ENCODE measurements at regions not wholly inside any gene's neighbourhood (a gene's known extent, or its start where the extent isn't known, plus 50 kb on each side); places are given as distances from the start of the nearest gene placed in this dataset.

DNA sequence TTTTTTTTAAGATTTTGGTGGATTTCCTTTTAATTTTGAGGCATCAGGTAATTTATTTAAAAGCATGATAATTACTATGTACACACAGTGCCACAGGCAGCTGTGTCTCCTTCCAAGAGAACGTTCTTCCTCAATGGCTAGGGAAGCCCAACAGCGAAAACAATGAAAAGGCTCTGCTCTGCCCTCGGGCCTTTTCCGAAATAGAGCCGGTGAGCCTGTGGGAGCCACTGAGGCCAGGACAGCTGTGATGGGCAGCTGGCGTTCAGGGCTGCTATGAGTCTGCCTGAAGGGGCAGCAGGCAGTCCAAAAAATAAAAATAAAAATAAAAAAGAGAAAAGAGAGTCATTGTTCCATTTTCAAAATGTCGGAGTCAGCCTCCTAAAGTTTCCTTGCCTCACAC lies 443.8 kb downstream of the KIF16B start:
- TF ChIP-seq POLR2A (IDR thresholded peaks at IDR 0.05) (no peak), CTCF (IDR thresholded peaks at IDR 0.05) (no peak), EP300 (IDR thresholded peaks at IDR 0.05) (no peak)
- no peak overlapping the region for H3K4me3 ChIP-seq
- H3K36me3 ChIP-seq = no peaks in the 10 kb centered on the region
- no peak overlapping the region for H3K27ac ChIP-seq
- WGBS, 3 donors = 92 to 95% (median 94%) methylated on average over 7 of the region's 7 CpGs
- intact Hi-C loops (cut with DNase I) = no loop called here
- no peak for DNase-seq
- no peaks in the 10 kb centered on the region for H3K9me3 ChIP-seq
- H3K27me3 ChIP-seq = no peaks in the 10 kb centered on the region
- H3K4me1 ChIP-seq (ENCODE audit: insufficient read depth) = no peaks in the 10 kb centered on the region

- TF ChIP-seq EP300 (IDR thresholded peaks at IDR 0.05) = no peak
- TF ChIP-seq POLR2A (IDR thresholded peaks at IDR 0.05) = no peak
- no peak for TF ChIP-seq CTCF (IDR thresholded peaks at IDR 0.05)
Observed at GRCh38 chr20:16128538-16129106, 444.6 kb downstream of the KIF16B start.

DNA sequence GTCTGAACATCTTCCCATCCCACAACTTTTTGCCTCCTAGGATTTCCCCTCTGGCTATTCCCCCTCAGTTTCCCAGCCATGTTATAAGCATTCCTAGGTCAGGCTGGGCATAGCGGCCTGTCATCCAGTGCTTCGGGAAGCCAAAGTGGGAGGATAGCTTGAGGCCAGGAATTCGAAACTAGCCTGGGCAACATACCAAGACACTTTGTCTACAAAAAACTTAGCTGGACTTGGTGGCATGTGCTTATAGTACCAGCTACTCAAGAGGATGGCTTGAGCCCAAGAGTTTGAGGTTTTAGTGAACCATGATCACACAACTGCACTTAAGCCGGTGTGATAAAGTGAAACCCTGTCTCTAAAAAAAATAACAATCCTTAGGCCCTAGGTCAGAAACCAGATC lies 447.4 kb downstream of the KIF16B start:
- intact Hi-C loops (cut with DNase I) = no loop called here
- H3K36me3 ChIP-seq = no peaks in the 10 kb centered on the region
- no peaks in the 10 kb centered on the region for H3K4me1 ChIP-seq (ENCODE audit: insufficient read depth)
- no peak for DNase-seq
- TF ChIP-seq POLR2A (IDR thresholded peaks at IDR 0.05) (no peak), EP300 (IDR thresholded peaks at IDR 0.05) (no peak), CTCF (IDR thresholded peaks at IDR 0.05) (no peak)
- no peaks in the 10 kb centered on the region for H3K9me3 ChIP-seq
- H3K27me3 ChIP-seq = no peaks in the 10 kb centered on the region
- no peak overlapping the region for H3K27ac ChIP-seq
- WGBS, 3 donors = 89 to 93% (median 89%) methylated on average over 4 of the region's 4 CpGs
- no peak overlapping the region for H3K4me3 ChIP-seq

More at GRCh38 chr20:16128538-16129106, 444.6 kb downstream of the KIF16B start:
- intact Hi-C loops (cut with DNase I) = no loop called here
- no peak overlapping the region for H3K4me3 ChIP-seq
- H3K4me1 ChIP-seq (ENCODE audit: insufficient read depth) = no peaks in the 10 kb centered on the region
- H3K9me3 ChIP-seq = no peaks in the 10 kb centered on the region
- no peak overlapping the region for H3K27ac ChIP-seq
- no peaks in the 10 kb centered on the region for H3K27me3 ChIP-seq
- H3K36me3 ChIP-seq = no peaks in the 10 kb centered on the region
- 87 to 93% (median 92%) methylated on average over 2 of the region's 2 CpGs for WGBS, 3 donors
- no peak for DNase-seq

DNA sequence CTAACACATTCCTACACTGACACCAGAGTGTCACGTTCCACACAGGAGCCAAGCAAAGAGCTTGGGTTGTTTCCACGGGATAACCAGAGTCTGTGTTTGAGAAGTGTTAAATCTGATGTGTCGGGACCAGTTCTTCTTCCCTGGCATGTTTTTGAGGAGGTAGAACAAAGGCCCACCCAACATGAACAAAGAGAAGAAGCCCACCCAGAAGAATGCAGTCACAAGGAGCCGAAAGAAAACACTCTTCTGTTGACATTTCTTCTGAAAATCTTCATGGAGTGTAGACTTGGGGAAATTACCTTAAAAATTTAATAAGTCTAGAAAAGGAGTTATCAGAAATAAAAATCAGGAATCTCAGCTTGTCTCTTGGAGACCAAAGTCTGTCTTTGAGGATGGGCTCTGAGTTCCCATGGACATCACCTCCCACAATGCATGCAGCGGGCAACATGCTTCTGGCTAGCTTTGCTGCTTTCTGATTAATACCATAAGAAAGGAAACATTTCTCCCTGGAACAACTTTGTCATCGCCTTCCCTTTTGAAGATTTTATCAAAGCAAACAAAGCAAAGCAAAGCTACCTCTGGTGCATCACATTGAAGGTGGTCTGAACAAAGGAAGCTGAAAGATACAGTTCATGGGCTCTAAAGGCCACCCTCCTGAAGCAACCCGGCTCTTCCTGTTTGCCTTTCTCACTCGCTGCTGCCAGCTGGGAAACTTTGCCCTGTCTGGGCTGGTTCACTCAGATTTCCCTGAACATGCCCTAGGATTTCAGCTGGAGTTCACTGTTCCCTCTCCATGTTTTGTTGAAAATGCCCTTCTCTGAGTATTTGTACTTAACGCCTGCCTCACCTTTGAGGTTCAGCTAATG lies 448.1 kb downstream of the KIF16B start:
- no peaks in the 10 kb centered on the region for H3K27me3 ChIP-seq
- no peak for DNase-seq
- no peaks in the 10 kb centered on the region for H3K9me3 ChIP-seq
- intact Hi-C loops (cut with DNase I) = no loop called here
- H3K4me1 ChIP-seq (ENCODE audit: insufficient read depth) = no peaks in the 10 kb centered on the region
- WGBS, 3 donors = 89 to 92% (median 89%) methylated on average over 9 of the region's 9 CpGs
- H3K27ac ChIP-seq = no peak overlapping the region
- TF ChIP-seq EP300 (IDR thresholded peaks at IDR 0.05) (no peak), CTCF (IDR thresholded peaks at IDR 0.05) (no peak), POLR2A (IDR thresholded peaks at IDR 0.05) (no peak)
- H3K4me3 ChIP-seq = no peak overlapping the region
- H3K36me3 ChIP-seq = no peaks in the 10 kb centered on the region
